COLO829 (cell line): ENCODE measurements at regions not wholly inside any gene's neighbourhood (a gene's known extent, or its start where the extent isn't known, plus 50 kb on each side); places are given as distances from the start of the nearest gene placed in this dataset.
"Not testable (repeated sequence)": the region's sequence is repeated elsewhere in the genome, so short reads cannot be mapped to it uniquely, and the experiment has no call there.

Experiments used
- DNase-seq: peaks from one replicate; pipeline ENCODE4 v3.0.0; 2012; ENCODE audit warnings: low spot score

DNA sequence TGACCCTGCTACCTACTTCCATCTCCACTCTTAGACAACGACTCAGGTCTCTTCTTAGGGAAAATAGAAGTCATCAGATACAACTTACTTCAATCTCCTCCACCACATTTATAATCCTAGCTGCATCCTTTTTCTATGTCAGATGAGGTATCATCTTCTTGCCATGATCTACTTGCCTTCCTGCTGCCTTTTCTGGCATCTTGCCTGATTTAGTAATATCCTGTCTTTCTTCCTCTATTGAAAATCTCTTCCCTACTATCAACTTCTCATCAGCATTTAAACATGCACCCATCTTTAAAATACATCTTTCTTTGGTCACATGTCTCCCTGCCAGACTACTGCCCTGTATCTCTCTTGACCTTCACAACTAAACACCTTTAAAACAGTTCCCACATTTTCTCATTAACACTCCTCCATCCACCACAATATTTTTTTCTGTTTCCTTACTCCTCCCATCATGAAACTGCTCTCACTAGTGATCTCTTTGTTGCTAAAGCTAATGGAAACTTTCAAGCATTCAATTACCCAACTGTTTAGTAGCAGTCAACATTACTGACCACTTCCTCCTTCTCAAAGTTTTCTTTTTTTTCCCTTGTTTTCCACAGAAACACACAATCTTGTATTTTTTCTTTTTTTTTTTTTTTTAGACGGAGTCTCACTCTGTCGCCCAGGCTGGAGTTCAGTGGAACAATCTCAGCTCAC, 100.8 kb upstream of the CXorf66 start:
- DNase-seq: no peak

DNA sequence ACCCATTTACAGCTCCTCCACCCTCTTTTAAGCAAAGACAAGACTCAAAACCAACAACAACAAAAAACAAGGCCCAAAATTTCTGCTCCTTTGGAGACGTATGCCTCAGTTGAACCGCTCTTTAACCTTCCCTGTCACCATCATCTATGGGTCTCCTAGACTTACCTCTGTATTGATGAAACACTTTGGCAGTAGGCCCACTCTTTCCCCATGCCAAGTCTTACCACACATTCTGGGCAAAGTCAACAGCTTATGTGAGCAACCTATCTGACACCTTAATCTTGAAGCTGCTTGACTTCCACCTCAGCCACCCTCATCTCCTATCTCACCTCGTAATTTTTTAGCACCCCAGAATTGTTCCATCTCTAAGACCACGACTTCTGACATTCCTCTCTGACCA, 99.7 kb upstream of the CXorf66 start:
- no peak for DNase-seq

DNA sequence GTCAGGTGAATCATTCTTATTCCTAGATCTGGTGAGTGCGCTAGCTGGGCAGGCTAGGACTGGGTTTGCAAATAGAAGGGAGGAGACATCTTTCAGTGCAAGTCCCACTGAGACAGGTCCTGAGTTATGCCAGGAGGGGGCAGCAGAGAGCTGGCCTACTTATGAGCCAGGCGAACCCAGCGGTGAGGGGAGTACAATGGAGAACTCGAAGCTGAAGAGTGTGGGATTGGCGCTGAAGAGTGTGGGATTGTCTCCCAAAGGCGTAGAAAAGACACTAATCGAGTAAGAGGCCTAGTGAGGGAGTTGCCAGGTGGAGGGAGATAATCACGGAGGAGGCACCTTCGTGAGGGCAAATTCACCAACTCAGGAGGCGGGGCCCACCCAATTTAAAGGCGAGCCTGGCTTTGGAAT, 91.7 kb upstream of the CXorf66 start:
- DNase-seq: peak; percentile 31

GRCh38 chrX:140053846-140054245, 88.5 kb upstream of the CXorf66 start:
- no peak for DNase-seq

DNA sequence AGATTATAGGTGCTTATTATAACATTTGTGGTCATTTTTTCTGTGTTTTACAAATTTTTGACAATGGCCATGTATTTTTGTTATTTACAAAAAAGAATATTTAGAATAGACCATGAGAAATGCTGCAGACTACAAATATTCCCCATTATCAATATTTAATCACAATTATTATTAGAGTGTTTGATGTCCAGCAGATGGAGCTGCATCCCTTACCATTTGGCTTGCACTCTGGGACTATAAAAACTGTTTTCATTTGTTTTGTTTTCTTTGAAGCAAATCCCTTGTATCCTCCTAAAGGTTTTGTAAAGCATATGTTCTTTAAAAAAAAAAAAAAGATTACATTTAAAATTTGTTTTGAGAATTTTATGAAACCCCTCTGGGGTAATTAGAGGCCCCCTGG, 85.6 kb upstream of the CXorf66 start:
- DNase-seq: peak; percentile 1

GRCh38 chrX:140040386-140040785, 75.1 kb upstream of the CXorf66 start:
- DNase-seq: peak; percentile 19

DNA sequence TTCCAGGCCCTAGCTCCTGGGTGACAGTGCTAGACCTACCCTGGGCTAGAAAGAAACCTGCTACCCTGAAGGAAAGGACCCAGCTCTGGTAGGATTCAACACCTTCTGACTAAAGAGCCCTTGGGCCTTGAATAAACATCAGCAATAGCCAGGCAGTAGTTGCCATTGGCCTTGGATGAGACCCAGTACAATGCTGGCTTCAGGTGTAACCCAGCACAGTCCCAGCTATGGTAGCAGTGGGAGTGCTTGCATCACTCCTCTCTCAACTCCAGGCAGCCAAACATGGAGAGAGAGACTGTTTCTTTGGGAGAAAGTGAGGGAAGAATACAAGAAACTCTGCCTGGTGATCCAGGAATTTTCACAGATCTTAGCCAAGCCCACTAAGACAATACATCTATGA, 73.5 kb upstream of the CXorf66 start:
- no peak for DNase-seq

DNA sequence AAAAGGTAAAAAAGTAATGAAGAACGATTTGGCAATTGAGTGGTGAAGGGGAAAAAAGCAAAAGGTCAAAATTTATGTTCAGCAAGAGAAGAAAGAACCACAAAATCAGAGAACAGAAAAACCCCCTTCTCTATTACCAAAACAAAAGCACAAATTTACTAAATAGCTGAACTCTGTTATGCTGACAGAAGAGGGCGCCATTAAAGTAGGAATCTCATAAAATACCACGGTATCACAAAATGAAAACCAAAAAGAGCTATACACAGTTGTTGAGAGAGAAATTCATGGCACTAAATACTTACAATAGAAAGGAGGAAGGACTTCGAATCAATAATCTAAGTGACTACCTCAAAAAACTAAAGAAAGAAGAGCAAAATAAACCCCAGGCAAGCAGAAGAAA, 69.6 kb upstream of the CXorf66 start:
- DNase-seq: peak; percentile 23

- no peak for DNase-seq
Measured at GRCh38 chrX:140022482-140022881, 57.2 kb upstream of the CXorf66 start.

GRCh38 chrX:140019134-140019533, 53.8 kb upstream of the CXorf66 start:
- DNase-seq: not testable (repeated sequence)
